ENCODE measurements at regions not wholly inside any gene's neighbourhood (a gene's known extent, or its start where the extent isn't known, plus 50 kb on each side); places are given as distances from the start of the nearest gene placed in this dataset.

GRCh38 chr2:181122601-181123000, 142.2 kb downstream of the UBE2E3 start:
- no peaks in the 10 kb centered on the region for H3K4me1 ChIP-seq (replicated peaks)
- DNase-seq (ENCODE audit: low spot score), result no peak
- 93% methylated on average over 2 of the region's 2 CpGs for WGBS
- intact Hi-C loops (cut with DNase I), result no loop called here
- no peaks in the 10 kb centered on the region for H3K27me3 ChIP-seq (replicated peaks; ENCODE audit: insufficient read depth)
- no peaks in the 10 kb centered on the region for H3K36me3 ChIP-seq
- no peak overlapping the region for H3K27ac ChIP-seq
- no peaks in the 10 kb centered on the region for H3K9me3 ChIP-seq
- no peak for TF ChIP-seq CTCF (IDR thresholded peaks at IDR 0.05)
- TF ChIP-seq POLR2A (IDR thresholded peaks at IDR 0.05), result no peak
- TF ChIP-seq POLR2AphosphoS5 (IDR thresholded peaks at IDR 0.05), result no peak
- H3K4me3 ChIP-seq, result no peak overlapping the region

GRCh38 chr2:181123798-181124231, 143.4 kb downstream of the UBE2E3 start:
- intact Hi-C loops (cut with DNase I), result no loop called here
- Histone ChIP-seq H3K27ac (no peak overlapping the region), H3K4me1 (replicated peaks) (no peaks in the 10 kb centered on the region), H3K27me3 (replicated peaks; ENCODE audit: insufficient read depth) (no peaks in the 10 kb centered on the region), H3K9me3 (no peaks in the 10 kb centered on the region), H3K4me3 (no peak overlapping the region), H3K36me3 (no peaks in the 10 kb centered on the region)
- no peak for DNase-seq (ENCODE audit: low spot score)
- WGBS, result 84% methylated on average over 2 of the region's 2 CpGs
- no peak for TF ChIP-seq POLR2A (IDR thresholded peaks at IDR 0.05)
- TF ChIP-seq CTCF (IDR thresholded peaks at IDR 0.05), result no peak
- TF ChIP-seq POLR2AphosphoS5 (IDR thresholded peaks at IDR 0.05), result no peak

- Histone ChIP-seq H3K4me1 (replicated peaks) (no peaks in the 10 kb centered on the region), H3K9me3 (no peaks in the 10 kb centered on the region), H3K27me3 (replicated peaks; ENCODE audit: insufficient read depth) (no peaks in the 10 kb centered on the region), H3K27ac (no peak overlapping the region), H3K36me3 (no peaks in the 10 kb centered on the region), H3K4me3 (no peak overlapping the region)
- no peak for TF ChIP-seq CTCF (IDR thresholded peaks at IDR 0.05)
- no peak for TF ChIP-seq POLR2AphosphoS5 (IDR thresholded peaks at IDR 0.05)
- TF ChIP-seq POLR2A (IDR thresholded peaks at IDR 0.05), result no peak
- 54% methylated on average over 3 of the region's 3 CpGs for WGBS
- intact Hi-C loops (cut with DNase I), result no loop called here
- DNase-seq (ENCODE audit: low spot score), result no peak
Observed at GRCh38 chr2:181124497-181124896, 144.1 kb downstream of the UBE2E3 start.

GRCh38 chr2:181125359-181125758, 145.0 kb downstream of the UBE2E3 start:
- no peak for DNase-seq (ENCODE audit: low spot score)
- no peaks in the 10 kb centered on the region for H3K4me1 ChIP-seq (replicated peaks)
- H3K27me3 ChIP-seq (replicated peaks; ENCODE audit: insufficient read depth), result no peaks in the 10 kb centered on the region
- H3K4me3 ChIP-seq, result no peak overlapping the region
- 76% methylated on average over 2 of the region's 2 CpGs for WGBS
- TF ChIP-seq POLR2A (IDR thresholded peaks at IDR 0.05) (no peak), CTCF (IDR thresholded peaks at IDR 0.05) (no peak)
- intact Hi-C loops (cut with DNase I), result no loop called here
- no peak overlapping the region for H3K27ac ChIP-seq
- H3K9me3 ChIP-seq, result no peaks in the 10 kb centered on the region
- H3K36me3 ChIP-seq, result no peaks in the 10 kb centered on the region

- intact Hi-C loops (cut with DNase I), result no loop called here
- no peaks in the 10 kb centered on the region for H3K27me3 ChIP-seq (replicated peaks; ENCODE audit: insufficient read depth)
- no peak overlapping the region for H3K27ac ChIP-seq
- H3K4me3 ChIP-seq, result no peak overlapping the region
- no peaks in the 10 kb centered on the region for H3K36me3 ChIP-seq
- no peaks in the 10 kb centered on the region for H3K9me3 ChIP-seq
- DNase-seq (ENCODE audit: low spot score), result no peak
- 94% methylated on average over 5 of the region's 5 CpGs for WGBS
- H3K4me1 ChIP-seq (replicated peaks), result no peaks in the 10 kb centered on the region
- TF ChIP-seq POLR2AphosphoS5 (IDR thresholded peaks at IDR 0.05), result no peak
- no peak for TF ChIP-seq CTCF (IDR thresholded peaks at IDR 0.05)
- no peak for TF ChIP-seq POLR2A (IDR thresholded peaks at IDR 0.05)
Observed at GRCh38 chr2:181126311-181126868, 146.0 kb downstream of the UBE2E3 start.
